GM18499 (cell line): ENCODE measurements at regions not wholly inside any gene's neighbourhood (a gene's known extent, or its start where the extent isn't known, plus 50 kb on each side); places are given as distances from the start of the nearest gene placed in this dataset.
"Not testable (repeated sequence)": the region's sequence is repeated elsewhere in the genome, so short reads cannot be mapped to it uniquely, and the experiment has no call there.

ENCODE experiments used
- ATAC-seq: cut with Tn5 transposase; IDR thresholded peaks from one replicate; pipeline ENCODE4 v1.9.1; 2021; ENCODE audit warnings: moderate number of reproducible peaks; ENCODE audit not compliant: insufficient read depth, unreplicated experiment

- ATAC-seq, result peak; percentile 63
Measured at GRCh38 chr12:128069359-128069997, 197.5 kb upstream of the TMEM132C start.

- no peak for ATAC-seq
Measured at GRCh38 chr12:128073937-128074336, 193.0 kb upstream of the TMEM132C start.

GRCh38 chr12:128075332-128075731, 191.6 kb upstream of the TMEM132C start:
- no peak for ATAC-seq

- ATAC-seq, result no peak
Measured at GRCh38 chr12:128076188-128076587, 190.8 kb upstream of the TMEM132C start.

GRCh38 chr12:128077211-128077916, 189.6 kb upstream of the TMEM132C start:
- no peak for ATAC-seq

GRCh38 chr12:128077917-128078298, 189.1 kb upstream of the TMEM132C start:
- ATAC-seq, result no peak

- ATAC-seq, result no peak
Measured at GRCh38 chr12:128078301-128078971, 188.5 kb upstream of the TMEM132C start.

- ATAC-seq, result no peak
Measured at GRCh38 chr12:128079446-128079845, 187.5 kb upstream of the TMEM132C start.

- no peak for ATAC-seq
Measured at GRCh38 chr12:128083132-128083729, 183.7 kb upstream of the TMEM132C start.

GRCh38 chr12:128088926-128089325, 178.0 kb upstream of the TMEM132C start:
- ATAC-seq, result no peak

- ATAC-seq, result no peak
Measured at GRCh38 chr12:128089961-128090360, 177.0 kb upstream of the TMEM132C start.

- no peak for ATAC-seq
Measured at GRCh38 chr12:128091101-128091720, 175.8 kb upstream of the TMEM132C start.

GRCh38 chr12:128091951-128092382, 175.0 kb upstream of the TMEM132C start:
- ATAC-seq, result no peak

GRCh38 chr12:128098730-128099129, 168.2 kb upstream of the TMEM132C start:
- ATAC-seq, result no peak

- ATAC-seq, result no peak
Measured at GRCh38 chr12:128103152-128103551, 163.8 kb upstream of the TMEM132C start.

- ATAC-seq, result no peak
Measured at GRCh38 chr12:128109236-128109635, 157.7 kb upstream of the TMEM132C start.

- ATAC-seq, result no peak
Measured at GRCh38 chr12:128109636-128110035, 157.3 kb upstream of the TMEM132C start.

- no peak for ATAC-seq
Measured at GRCh38 chr12:128111333-128111732, 155.6 kb upstream of the TMEM132C start.

- ATAC-seq, result no peak
Measured at GRCh38 chr12:128111951-128112350, 155.0 kb upstream of the TMEM132C start.

GRCh38 chr12:128113250-128113649, 153.7 kb upstream of the TMEM132C start:
- not testable (repeated sequence) for ATAC-seq

- ATAC-seq, result no peak
Measured at GRCh38 chr12:128114485-128114884, 152.5 kb upstream of the TMEM132C start.
